ENCODE measurements at regions not wholly inside any gene's neighbourhood (a gene's known extent, or its start where the extent isn't known, plus 50 kb on each side); places are given as distances from the start of the nearest gene placed in this dataset.
"Not testable (repeated sequence)": the region's sequence is repeated elsewhere in the genome, so short reads cannot be mapped to it uniquely, and the experiment has no call there.

DNA sequence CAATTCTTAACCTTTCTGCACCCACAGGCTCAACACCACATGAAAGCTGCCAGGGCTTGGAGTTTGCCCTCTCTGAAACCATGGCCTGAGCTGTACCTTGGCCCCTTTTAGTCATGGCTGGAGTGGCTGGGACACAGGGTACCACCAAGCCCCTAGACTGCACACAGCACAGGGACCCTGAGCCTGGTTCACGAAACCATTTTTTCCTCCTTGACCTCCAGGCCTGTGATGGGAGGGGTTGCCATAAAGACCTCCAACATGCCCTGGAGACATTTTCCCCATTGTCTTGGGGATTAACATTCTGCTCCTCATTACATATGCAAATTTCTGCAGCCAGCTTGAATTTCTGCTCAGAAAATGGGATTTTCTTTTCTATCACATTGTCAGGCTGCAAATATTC, 113.4 kb downstream of the XPNPEP1 start:
- DNase-seq (ENCODE audit: low spot score): not testable (repeated sequence)

DNA sequence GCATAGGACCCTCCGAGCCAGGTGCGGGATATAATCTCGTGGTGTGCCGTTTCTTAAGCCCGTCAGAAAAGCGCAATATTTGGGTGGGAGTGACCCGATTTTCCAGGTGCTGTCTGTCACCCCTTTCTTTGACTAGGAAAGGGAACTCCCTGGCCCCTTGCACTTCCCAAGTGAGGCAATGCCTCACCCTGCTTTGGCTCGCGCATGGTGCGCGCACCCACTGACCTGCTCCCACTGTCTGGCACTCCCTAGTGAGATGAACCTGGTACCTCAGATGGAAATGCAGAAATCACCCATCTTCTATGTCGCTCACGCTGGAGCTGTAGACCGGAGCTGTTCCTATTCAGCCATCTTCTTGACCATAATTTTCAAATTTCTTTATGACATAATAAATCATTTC, 122.1 kb downstream of the XPNPEP1 start:
- DNase-seq (ENCODE audit: low spot score): not testable (repeated sequence)

DNA sequence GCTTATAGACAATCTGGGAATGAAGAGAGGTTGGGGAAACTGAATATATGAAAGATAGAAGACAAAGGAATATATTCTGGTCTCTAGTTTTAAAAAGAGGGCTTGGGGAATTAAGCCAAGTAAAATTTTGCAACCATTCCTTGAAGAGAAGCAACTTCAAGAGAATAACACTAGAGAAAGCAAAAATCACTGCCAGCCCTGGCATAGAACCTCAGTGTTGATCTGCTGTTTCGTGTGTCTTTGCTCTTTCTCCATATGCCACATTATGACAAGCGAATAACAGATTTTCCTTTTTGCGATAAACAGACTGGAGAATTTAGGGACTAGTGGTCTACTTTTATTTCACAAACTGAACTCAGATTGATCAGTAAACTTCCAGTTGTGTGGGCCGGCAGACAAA, 132.7 kb downstream of the XPNPEP1 start:
- DNase-seq (ENCODE audit: low spot score): no peak

DNA sequence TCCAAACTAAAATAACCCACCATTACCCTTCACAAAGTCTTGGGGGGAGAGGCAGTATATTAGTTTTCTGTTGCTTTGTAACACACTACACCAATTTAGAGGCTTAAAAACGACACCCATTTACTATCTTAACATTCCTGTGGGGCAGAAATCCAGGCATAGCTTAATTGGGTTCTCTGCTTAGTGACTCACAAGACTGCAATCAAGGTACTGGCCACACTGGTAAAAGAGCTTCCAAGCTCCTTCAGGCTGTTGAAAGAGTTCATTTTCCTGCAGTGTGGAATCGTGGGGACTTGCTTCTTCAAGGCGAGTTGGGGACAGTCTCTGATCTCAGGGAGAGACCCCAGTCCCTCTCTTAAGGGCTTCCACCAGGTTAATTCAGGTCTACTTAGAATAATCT, 139.1 kb downstream of the XPNPEP1 start:
- DNase-seq (ENCODE audit: low spot score): peak; percentile 22

DNA sequence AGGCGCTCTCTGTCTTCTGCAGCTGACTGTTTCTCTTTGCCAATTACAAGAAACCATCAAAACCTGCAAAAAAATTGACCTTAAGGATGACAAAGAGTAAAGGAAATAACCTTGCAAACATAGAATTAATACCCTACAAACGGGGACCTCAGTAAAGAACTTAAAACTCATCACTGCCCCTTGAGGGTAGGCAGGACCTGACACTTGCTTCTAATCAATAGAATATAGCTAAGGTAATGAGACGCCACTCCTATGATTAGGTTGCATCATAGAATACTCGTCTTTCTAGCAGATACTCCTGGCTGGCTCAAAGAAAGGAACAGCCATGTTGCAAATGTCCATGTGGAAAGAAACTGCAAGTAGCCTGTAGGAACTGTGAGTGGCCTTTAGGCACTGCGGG, 140.0 kb downstream of the XPNPEP1 start:
- no peak for DNase-seq (ENCODE audit: low spot score)

DNA sequence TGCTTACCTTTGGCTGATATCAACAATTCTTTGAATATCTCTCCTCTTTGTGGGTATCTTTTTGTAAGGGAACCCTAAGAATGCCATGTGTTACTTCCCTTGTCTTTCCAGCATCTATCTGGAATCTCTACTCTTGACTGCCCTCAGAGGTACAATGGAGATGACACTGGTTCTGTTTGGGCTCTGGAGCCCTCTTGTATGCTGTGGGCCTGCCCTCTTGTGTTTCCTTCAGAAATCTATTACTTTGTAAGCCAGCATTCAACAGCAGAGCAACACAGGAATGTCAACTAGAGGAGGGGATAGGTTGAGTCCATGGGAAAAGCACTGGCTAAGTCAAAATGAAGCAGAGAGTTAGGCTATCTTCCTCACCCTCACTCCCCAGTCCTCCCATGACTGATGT, 142.3 kb downstream of the XPNPEP1 start:
- DNase-seq (ENCODE audit: low spot score): no peak

DNA sequence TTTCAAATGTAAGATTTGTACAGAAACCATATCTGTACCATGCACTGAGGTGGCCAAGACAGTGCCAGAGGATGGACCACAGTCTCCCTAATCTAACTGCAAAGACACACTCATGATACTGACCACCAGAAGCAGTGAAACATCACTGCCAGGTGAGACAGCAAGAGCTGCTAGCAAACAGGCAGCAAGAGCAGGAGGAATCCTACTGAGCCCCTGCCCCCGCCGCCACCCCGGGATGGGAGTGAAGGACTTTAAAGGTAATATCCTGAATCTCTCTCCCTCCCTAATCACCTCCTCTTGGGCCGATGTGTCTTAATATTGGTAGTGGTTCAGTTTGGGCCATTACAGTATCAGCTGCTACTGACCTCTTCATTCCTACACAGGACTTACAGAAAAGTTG, 144.3 kb downstream of the XPNPEP1 start:
- no peak for DNase-seq (ENCODE audit: low spot score)

DNA sequence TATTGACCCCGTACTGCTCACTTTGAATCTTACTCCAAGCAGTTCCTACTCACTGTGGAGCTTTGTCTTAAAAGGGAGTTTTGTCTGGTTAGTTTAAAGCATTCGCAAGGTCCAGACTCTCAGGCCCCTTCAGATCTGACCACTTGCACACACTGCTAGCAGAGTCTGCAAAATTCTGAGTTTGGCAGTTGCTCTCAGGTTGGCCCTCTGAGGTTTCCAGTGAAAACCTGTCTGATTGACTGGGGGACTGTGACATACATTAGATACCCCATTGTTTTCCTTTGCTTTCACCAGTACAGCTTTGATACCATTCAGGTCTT, 149.2 kb downstream of the XPNPEP1 start:
- no peak for DNase-seq (ENCODE audit: low spot score)

DNA sequence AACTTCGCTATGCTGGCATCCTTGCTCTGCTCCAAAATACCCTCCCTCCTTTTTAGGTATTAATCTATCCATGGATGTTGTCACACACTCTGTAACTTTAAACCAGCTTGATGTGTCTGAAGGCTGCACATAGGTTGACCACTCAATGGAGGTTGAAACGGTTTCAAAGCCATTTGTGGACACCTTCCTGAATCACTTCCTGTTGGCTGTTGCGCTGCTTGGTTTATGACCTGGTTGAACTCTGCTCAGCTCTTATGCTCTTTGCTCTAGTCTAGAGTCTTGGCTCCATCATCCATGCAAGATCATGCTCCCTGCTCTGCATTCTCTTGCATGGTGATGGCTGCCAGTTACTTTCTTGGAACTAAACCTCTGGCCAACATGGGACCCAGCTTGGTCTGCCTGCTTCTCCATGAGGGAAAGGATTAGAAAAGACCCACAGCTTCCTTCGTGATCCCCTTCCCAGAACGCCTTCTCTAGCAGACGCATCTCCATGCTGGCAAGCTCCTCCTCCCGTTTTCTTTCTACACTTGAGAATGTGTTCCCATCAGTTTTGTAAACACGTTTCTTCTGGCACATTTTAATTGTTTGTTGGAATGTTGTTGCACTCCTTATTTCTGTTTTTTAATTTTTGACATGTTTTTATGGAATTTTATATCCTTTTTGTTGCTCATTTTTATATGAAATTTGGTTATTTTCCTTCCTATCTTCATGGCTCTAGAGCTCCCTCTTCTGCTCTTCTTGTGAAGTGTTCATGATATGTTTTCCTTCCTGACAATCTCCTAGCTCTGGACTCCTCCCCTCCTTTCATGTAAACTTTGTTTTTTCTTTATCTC, 149.8 kb downstream of the XPNPEP1 start:
- peak; percentile 15 for DNase-seq (ENCODE audit: low spot score)

DNA sequence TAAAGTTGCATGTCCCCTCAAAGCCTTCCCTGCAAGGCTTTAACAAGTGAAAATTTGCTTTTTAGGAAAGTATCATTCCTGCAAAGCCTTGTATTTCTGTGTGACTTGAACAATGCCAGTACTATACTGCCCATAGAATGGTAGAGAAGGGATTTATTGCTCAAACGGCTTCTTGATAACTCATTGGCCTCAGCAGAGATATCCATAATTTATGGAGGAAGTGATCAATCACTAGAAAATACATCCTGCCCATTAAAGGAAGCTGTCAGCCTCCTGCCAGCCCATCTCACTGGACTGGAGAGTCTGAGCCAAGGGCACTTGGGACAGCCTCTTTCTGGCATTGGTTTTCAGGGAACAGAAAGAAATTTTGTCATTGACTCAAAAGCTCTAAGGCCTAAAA, 152.6 kb downstream of the XPNPEP1 start:
- no peak for DNase-seq (ENCODE audit: low spot score)

DNA sequence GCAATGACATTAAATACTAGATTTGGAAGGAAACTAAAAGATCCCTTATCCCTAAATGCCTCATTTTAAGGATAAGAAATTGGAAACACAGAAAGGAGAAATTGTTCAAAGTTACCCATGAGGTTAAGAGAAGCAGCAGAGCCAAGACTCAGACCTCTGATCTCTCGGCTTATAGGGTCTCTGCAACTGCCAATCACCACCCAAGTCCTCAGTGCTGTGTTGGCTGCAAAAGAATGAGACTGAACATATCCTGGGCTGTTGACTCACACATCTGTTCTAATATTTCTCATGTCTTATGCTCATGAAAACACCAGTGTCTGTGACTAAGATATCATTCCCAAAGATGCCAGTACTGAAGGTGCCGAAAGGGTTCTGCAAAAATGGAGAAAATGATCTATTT, 153.3 kb downstream of the XPNPEP1 start:
- no peak for DNase-seq (ENCODE audit: low spot score)

DNA sequence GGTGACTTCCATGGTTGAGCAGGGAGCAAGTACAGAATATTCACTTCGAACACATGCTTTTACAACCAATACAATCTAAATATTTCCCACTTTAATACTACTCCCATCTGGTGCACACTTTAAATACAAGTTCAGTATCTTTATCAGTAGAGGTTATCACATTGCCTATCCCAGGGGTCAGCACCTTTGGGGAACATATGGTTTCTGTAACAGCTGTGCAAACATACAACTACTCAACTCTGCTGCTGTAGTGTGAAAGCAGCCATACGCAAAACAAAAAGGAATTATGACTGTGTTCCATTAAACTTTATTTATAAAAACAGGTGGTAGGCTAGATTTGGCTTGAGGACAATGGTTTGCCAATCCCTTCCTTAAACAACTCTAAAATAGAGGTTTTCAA, 157.5 kb downstream of the XPNPEP1 start:
- DNase-seq (ENCODE audit: low spot score): no peak

DNA sequence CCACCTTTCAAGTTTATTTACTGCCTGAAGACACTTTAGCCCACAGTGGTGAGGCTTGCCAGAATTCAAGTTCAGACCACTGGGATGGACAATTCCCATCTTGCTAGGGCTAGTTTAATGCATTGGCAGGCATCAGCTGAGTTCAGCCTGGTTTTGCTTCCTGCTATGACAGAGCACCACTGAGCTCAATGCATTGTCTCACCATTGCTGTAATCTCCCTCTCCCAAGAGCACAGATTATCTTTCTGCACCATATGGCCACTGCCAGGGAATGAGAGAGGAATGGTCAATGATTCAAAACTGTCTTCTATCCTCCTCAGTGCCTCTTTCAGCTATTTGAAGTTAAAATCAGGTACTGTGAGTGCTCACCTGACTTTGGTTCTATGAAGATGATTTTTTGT, 160.8 kb downstream of the XPNPEP1 start:
- DNase-seq (ENCODE audit: low spot score): no peak

DNA sequence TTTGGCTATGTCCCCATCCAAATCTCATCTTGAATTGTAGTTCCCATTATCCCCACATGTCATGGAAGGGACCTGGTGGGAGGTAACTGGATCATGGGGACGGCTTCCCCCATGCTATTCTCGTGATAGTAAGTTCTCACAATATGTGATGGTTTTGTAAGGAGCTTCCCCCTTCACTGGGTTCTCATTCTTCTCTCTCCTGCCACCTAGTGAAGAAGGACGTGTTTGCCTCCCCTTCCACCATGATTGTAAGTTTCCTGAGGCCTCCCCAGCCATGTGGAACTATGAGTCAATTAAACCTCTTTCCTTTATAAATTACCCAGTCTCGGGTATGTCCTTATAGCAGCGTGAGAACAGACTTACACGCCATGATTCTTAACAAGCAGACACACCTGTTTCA, 165.6 kb downstream of the XPNPEP1 start:
- DNase-seq (ENCODE audit: low spot score): not testable (repeated sequence)

DNA sequence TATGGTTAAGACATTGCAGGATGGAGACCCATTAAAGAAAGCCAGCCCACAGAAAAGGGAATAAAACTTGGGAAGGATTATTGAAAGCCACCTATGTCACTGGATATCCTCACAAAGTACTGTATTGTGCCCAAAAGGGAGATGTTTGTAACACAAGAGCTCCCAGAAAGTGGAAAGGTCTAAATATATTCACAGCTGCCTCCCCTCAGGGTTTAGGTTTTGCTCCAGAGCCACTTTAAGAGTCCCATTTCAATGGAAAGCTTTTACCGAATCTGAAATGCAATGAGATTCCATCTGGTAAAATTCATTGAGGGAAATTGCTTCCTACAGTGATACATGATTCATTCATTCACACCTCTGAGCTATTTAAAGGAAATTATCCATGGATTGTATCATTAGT, 176.4 kb downstream of the XPNPEP1 start:
- no peak for DNase-seq (ENCODE audit: low spot score)

DNA sequence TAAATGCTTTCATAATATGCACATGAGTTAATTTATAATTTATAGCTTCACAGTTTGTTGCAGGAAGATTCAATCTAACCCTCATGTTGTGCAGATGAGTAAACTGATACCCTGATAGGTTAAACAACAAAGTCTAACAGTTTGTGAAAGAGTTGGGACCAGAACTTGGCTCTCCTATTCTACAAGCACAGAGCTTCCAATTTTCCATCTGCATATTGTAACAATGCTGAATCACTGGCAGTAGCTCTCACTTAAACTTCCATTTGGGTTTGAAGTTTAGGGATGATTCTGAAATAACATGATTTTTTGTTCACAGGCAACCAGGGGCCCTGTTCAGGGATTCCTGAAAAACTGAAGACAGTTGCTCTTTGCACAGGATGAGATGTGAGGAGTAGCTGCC, 179.3 kb downstream of the XPNPEP1 start:
- no peak for DNase-seq (ENCODE audit: low spot score)

DNA sequence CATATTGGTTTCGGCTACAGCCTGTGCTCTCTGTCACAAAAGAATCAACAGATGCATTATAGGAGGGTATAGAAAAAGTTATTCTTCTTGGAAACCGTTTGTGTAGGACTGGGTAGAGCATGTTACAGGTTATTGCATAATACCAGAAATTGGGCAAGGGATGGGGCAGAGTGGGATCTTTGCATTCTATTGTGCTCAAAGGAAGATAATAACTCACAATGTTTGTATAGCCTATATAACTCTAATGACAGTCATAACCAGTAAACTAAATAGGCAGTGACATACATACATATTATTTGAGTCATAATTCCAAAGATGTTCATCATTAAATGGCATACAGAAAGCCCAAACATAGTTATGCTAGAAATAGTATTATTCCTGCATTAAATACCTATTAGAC, 179.7 kb downstream of the XPNPEP1 start:
- no peak for DNase-seq (ENCODE audit: low spot score)

DNA sequence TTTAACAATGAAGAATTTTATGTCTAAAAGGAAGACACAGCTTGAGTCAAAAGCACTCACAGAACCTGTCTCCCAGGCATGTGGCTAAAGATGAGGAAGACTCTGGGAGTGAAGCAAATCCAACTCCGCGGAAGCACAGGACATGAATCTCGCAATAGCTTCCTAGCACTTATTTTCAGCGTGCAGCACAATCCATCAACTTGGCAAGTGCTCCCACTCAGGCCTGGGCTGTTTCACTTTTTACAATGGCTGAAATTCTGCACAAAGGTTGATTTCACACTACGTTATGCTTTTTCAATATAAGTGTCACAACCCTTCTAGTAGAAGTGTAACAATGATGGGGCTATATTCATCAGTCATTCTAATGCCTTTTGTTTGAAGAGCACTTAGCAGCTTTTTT, 180.2 kb downstream of the XPNPEP1 start:
- no peak for DNase-seq (ENCODE audit: low spot score)

DNA sequence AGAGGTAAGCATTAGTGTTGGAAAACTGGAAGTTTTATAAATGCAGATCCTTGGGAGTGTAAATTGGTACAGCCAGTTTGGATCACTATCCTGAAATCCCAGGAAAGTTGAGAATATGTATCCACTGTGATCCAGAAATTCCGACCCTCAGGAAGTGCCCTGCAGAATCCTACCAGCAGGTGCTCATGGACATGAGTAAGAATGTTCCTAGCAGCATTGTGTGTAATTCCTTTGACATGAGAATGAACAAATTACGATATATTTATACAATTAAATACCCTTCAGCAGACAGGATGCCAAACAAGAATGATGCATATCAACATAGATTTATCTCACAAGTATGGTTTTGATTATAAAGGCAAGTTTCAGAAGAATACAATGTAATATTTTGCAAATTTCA, 181.6 kb downstream of the XPNPEP1 start:
- DNase-seq (ENCODE audit: low spot score): no peak

DNA sequence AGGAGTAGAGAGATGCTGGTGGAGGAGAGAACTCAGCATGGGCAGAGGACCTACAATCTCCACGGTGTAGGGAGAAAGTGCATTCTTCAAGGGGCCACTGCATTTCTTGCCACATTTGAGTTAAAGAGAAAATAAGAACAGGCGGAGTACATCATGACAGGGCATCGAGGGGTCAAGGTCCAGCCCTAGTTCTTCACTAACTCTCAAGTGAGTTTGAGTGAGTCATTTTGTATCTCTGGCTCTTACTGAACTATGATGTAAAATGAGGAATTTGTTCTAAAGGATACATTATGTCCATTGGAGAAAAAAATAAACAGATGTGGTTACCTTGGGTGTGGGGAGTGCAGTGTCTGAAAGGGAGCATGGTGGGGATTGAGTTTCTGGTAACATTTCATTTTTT, 182.9 kb downstream of the XPNPEP1 start:
- DNase-seq (ENCODE audit: low spot score): no peak

DNA sequence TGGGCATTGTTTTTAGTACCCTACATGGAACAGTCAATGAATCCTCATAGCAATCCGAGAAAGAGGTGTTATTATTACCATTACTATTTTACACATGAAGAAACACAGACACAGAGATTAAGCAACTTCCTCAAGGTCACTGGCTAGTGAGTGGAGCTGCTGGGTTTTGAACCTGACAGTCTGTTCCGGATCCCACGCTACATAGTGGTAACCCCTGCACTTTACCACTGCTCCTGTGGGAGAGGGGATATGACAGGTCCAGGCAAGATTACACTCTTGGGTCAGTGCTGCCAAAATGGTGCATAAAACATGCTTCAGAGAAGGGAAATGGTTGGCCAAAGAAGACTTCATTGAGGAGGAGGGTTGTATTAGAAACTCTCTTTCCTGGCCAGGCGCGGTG, 185.7 kb downstream of the XPNPEP1 start:
- DNase-seq (ENCODE audit: low spot score): no peak

DNA sequence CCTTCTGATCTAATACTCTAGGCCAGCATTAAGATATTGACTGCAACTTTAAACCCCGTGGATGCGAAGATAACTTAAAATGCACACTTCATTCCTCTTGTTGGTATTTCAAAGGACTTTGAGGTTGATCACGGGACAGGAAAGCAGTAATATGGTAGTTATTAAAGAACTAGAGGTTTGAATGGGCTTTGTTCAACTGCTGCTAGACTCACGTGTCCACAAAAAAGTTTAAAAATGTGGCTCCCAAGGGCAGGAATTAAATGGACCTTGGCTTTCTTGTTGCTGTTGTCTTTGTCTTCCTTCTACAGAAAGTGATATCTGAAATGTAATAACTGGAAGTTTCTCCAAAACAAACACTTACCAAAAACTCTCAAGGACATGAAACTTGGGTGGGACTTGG, 186.3 kb downstream of the XPNPEP1 start:
- DNase-seq (ENCODE audit: low spot score): no peak

DNA sequence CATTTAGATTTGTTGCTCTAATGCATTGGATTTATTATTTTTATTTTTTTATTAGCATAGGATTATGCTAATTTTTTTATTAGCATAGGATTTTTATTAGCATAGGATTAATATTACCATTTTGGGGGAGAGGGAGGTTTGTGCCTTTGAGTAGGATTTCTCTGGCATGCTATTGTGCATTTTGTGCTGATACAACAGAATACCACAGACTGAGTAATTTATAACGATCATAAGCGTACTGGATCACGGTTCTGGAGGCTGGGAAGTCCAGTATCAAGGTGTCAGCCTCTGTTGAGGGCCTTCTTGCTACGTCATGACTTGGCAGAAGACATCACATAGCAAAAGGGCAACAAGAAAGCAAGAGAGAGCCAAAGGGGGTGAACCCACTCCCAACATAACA, 187.5 kb downstream of the XPNPEP1 start:
- DNase-seq (ENCODE audit: low spot score): no peak

DNA sequence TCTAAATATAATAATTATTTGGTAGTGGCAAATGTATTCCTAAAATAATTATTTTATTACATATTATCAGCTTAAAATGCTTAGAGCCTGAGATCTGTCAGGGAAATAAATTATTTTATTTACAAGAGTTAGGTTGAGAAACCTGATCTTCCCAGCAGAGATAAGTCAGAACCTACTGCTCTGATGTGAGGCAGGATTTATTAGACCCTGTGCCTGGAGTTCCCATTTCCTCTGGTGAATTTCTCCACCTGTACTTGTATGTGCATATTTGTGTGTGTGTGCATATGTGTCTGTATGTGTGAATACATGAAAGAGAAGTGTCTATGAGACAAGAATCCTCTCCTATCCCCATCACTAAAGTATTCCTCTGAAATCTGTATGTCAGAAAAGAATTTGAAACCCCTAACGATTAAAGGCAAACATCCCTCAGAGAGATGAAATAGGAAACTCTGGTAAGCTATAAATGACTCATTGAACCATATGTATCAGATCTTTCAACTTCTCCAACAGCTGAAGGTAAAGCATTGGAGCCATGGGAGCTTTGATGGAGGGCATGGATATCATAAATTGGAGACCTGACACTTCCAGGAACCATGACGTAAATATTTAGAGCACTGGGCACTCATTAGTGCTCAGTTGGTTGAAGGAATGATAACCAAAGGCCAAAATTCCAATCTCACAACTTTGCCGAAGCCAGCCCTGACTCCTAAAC, 190.9 kb downstream of the XPNPEP1 start:
- DNase-seq (ENCODE audit: low spot score): no peak
